Esophagus (tissue), 2 donors: ENCODE measurements at regions not wholly inside any gene's neighbourhood (a gene's known extent, or its start where the extent isn't known, plus 50 kb on each side); places are given as distances from the start of the nearest gene placed in this dataset.

Experiments
- H3K27ac ChIP-seq, 2 donors: one replicate each; pipeline ENCODE4 v1.5.1; 2013; ENCODE audit warnings: low read depth in 2 of 2, mild to moderate bottlenecking in 2 of 2, inconsistent platforms in 1 of 2, low read length in 1 of 2, moderate library complexity in 1 of 2
- H3K27me3 ChIP-seq, 2 donors: one replicate each; pipeline ENCODE4 v1.6.1; 2013; ENCODE audit warnings: low read length in 2 of 2, control low read depth in 1 of 2, mild to moderate bottlenecking in 1 of 2; ENCODE audit not compliant: insufficient read depth in 2 of 2, control insufficient read depth in 1 of 2
- H3K36me3 ChIP-seq, 2 donors: one replicate each; pipeline ENCODE4 v1.6.1; 2013; ENCODE audit warnings: low read length in 1 of 2; ENCODE audit not compliant: control insufficient read depth in 2 of 2, insufficient read depth in 2 of 2
- H3K4me1 ChIP-seq, 2 donors: one replicate each; pipeline ENCODE4 v1.6.1; 2013; ENCODE audit warnings: low read length in 1 of 2; ENCODE audit not compliant: control insufficient read depth in 2 of 2, insufficient read depth in 2 of 2
- H3K4me3 ChIP-seq, 2 donors: one replicate each; pipeline ENCODE4 v1.5.1; 2013; ENCODE audit warnings: low read length in 2 of 2, mild to moderate bottlenecking in 2 of 2, low read depth in 1 of 2, moderate library complexity in 1 of 2
- H3K9me3 ChIP-seq, 2 donors: one replicate each; pipeline ENCODE4 v1.6.1; 2013; ENCODE audit warnings: mild to moderate bottlenecking in 2 of 2, low read depth in 1 of 2, low read length in 1 of 2, moderate library complexity in 1 of 2; ENCODE audit not compliant: control insufficient read depth in 2 of 2, insufficient read depth in 1 of 2
- WGBS, 2 donors: extraction: QIAGEN DNeasy Blood & Tissue Kit; methylation state at CpG; one replicate each; pipeline ENCODE4 v1.1.7; 2013; 5-methylcytosine and 5-hydroxymethylcytosine counted together
- donor health status: healthy with polysubstance abuse.
- donor health status: Bipolar disorder and iron deficiency.

- no peaks in the 10 kb centered on the region for H3K27me3 ChIP-seq
- H3K36me3 ChIP-seq: no peaks in the 10 kb centered on the region
- no peaks in the 10 kb centered on the region for H3K9me3 ChIP-seq
- no peak overlapping the region for H3K4me3 ChIP-seq
- no peaks in the 10 kb centered on the region for H3K4me1 ChIP-seq
- no peak overlapping the region for H3K27ac ChIP-seq
- 79 to 85% methylated on average over 7 of the region's 7 CpGs for WGBS, 2 donors
Measured at GRCh38 chr14:98181241-98181640, 1090.8 kb downstream of the BCL11B start.

- Histone ChIP-seq H3K9me3 (no peaks in the 10 kb centered on the region), H3K27ac (no peak overlapping the region), H3K4me3 (no peak overlapping the region), H3K36me3 (no peaks in the 10 kb centered on the region), H3K27me3 (no peaks in the 10 kb centered on the region), H3K4me1 (no peaks in the 10 kb centered on the region)
- 79 to 90% methylated on average over 1 of the region's 1 CpG for WGBS, 2 donors
Measured at GRCh38 chr14:98181768-98182167, 1090.2 kb downstream of the BCL11B start.

GRCh38 chr14:98182393-98183055 is 1089.5 kb downstream of the BCL11B start:
- no peak overlapping the region for H3K27ac ChIP-seq
- no peak overlapping the region for H3K4me3 ChIP-seq
- 35 to 66% methylated on average over 3 of the region's 3 CpGs for WGBS, 2 donors
- no peaks in the 10 kb centered on the region for H3K27me3 ChIP-seq
- no peaks in the 10 kb centered on the region for H3K4me1 ChIP-seq
- no peaks in the 10 kb centered on the region for H3K9me3 ChIP-seq
- H3K36me3 ChIP-seq: no peaks in the 10 kb centered on the region

- no peaks in the 10 kb centered on the region for H3K4me1 ChIP-seq
- H3K9me3 ChIP-seq: no peaks in the 10 kb centered on the region
- no peaks in the 10 kb centered on the region for H3K27me3 ChIP-seq
- WGBS, 2 donors: 89 to 92% methylated on average over 4 of the region's 4 CpGs
- no peak overlapping the region for H3K27ac ChIP-seq
- H3K4me3 ChIP-seq: no peak overlapping the region
- H3K36me3 ChIP-seq: no peaks in the 10 kb centered on the region
Measured at GRCh38 chr14:98183556-98183955, 1088.4 kb downstream of the BCL11B start.

GRCh38 chr14:98184457-98184856 is 1087.5 kb downstream of the BCL11B start:
- H3K4me1 ChIP-seq: no peaks in the 10 kb centered on the region
- no peaks in the 10 kb centered on the region for H3K36me3 ChIP-seq
- no peaks in the 10 kb centered on the region for H3K9me3 ChIP-seq
- 77 to 89% methylated on average over 6 of the region's 6 CpGs for WGBS, 2 donors
- no peaks in the 10 kb centered on the region for H3K27me3 ChIP-seq
- no peak overlapping the region for H3K4me3 ChIP-seq
- H3K27ac ChIP-seq: no peak overlapping the region

- H3K9me3 ChIP-seq: no peaks in the 10 kb centered on the region
- no peaks in the 10 kb centered on the region for H3K4me1 ChIP-seq
- H3K4me3 ChIP-seq: no peak overlapping the region
- H3K36me3 ChIP-seq: no peaks in the 10 kb centered on the region
- H3K27me3 ChIP-seq: no peaks in the 10 kb centered on the region
- H3K27ac ChIP-seq: no peak overlapping the region
- 60 to 68% methylated on average over 8 of the region's 8 CpGs for WGBS, 2 donors
Measured at GRCh38 chr14:98185036-98185435, 1087.0 kb downstream of the BCL11B start.

- H3K4me3 ChIP-seq: no peak overlapping the region
- H3K27me3 ChIP-seq: no peaks in the 10 kb centered on the region
- no peak overlapping the region for H3K27ac ChIP-seq
- no peaks in the 10 kb centered on the region for H3K4me1 ChIP-seq
- WGBS, 2 donors: 42 to 54% methylated on average over 3 of the region's 3 CpGs
- no peaks in the 10 kb centered on the region for H3K9me3 ChIP-seq
- no peaks in the 10 kb centered on the region for H3K36me3 ChIP-seq
Measured at GRCh38 chr14:98186140-98186539, 1085.9 kb downstream of the BCL11B start.

- H3K27ac ChIP-seq: no peak overlapping the region
- 80 to 84% methylated on average over 2 of the region's 2 CpGs for WGBS, 2 donors
- no peaks in the 10 kb centered on the region for H3K27me3 ChIP-seq
- no peak overlapping the region for H3K4me3 ChIP-seq
- no peaks in the 10 kb centered on the region for H3K4me1 ChIP-seq
- no peaks in the 10 kb centered on the region for H3K36me3 ChIP-seq
- no peaks in the 10 kb centered on the region for H3K9me3 ChIP-seq
Measured at GRCh38 chr14:98187281-98187680, 1084.7 kb downstream of the BCL11B start.

- Histone ChIP-seq H3K27ac (peak overlapping the region in 1 of 2 donors; percentile 74), H3K4me3 (no peak overlapping the region), H3K36me3 (no peaks in the 10 kb centered on the region), H3K4me1 (no peaks in the 10 kb centered on the region), H3K27me3 (no peaks in the 10 kb centered on the region), H3K9me3 (no peaks in the 10 kb centered on the region)
- WGBS, 2 donors: 85% methylated on average over 1 of the region's 1 CpG
Measured at GRCh38 chr14:98189062-98189461, 1082.9 kb downstream of the BCL11B start.

GRCh38 chr14:98189511-98189910 is 1082.5 kb downstream of the BCL11B start:
- Histone ChIP-seq H3K9me3 (no peaks in the 10 kb centered on the region), H3K27me3 (no peaks in the 10 kb centered on the region), H3K27ac (peak overlapping the region in 1 of 2 donors; percentile 74), H3K36me3 (no peaks in the 10 kb centered on the region), H3K4me1 (no peaks in the 10 kb centered on the region), H3K4me3 (no peak overlapping the region)
- 76 to 79% methylated on average over 9 of the region's 9 CpGs for WGBS, 2 donors
